ENCODE measurements at regions not wholly inside any gene's neighbourhood (a gene's known extent, or its start where the extent isn't known, plus 50 kb on each side); places are given as distances from the start of the nearest gene placed in this dataset.
"Not testable (repeated sequence)": the region's sequence is repeated elsewhere in the genome, so short reads cannot be mapped to it uniquely, and the experiment has no call there.

GRCh38 chr5:74490814-74491213 lies 149.7 kb downstream of the ENC1 start:
- Histone ChIP-seq H3K4me1 (ENCODE audit: control insufficient read depth in 1 of 2, low read depth in 2 of 2) (no peaks in the 10 kb centered on the region), H3K36me3 (no peaks in the 10 kb centered on the region), H3K4me3 (no peak overlapping the region), H3K27me3 (replicated peaks; ENCODE audit: insufficient read depth) (no peaks in the 10 kb centered on the region), H3K27ac (no peak overlapping the region), H3K9me3 (no peaks in the 10 kb centered on the region)
- no peak for ATAC-seq (ENCODE audit: insufficient number of reproducible peaks, low FRiP score, low read depth)
- no peak for DNase-seq (ENCODE audit: low spot score)
- TF ChIP-seq, protein P1, sequence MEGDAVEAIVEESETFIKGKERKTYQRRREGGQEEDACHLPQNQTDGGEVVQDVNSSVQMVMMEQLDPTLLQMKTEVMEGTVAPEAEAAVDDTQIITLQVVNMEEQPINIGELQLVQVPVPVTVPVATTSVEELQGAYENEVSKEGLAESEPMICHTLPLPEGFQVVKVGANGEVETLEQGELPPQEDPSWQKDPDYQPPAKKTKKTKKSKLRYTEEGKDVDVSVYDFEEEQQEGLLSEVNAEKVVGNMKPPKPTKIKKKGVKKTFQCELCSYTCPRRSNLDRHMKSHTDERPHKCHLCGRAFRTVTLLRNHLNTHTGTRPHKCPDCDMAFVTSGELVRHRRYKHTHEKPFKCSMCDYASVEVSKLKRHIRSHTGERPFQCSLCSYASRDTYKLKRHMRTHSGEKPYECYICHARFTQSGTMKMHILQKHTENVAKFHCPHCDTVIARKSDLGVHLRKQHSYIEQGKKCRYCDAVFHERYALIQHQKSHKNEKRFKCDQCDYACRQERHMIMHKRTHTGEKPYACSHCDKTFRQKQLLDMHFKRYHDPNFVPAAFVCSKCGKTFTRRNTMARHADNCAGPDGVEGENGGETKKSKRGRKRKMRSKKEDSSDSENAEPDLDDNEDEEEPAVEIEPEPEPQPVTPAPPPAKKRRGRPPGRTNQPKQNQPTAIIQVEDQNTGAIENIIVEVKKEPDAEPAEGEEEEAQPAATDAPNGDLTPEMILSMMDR (IDR thresholded peaks at IDR 0.05): no peak

DNA sequence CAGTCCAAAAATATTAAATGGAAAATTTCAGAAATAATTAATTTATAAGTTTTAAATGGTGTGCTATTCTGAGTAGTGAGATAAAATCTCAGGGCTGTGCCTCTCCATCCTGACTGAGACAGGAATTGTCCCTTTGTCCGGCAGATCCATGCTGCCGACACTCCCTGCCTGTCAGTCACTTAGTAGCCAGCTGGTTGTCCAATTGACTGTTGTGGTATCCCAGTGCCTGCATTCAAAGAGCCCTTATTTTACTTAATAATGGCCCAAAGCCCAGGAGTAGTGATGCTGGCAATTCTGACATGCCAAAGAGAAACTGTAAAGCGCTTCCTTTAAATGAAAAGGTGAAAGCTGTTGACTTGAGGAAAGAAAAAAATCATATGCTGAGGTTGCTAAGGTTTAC lies 157.5 kb downstream of the ENC1 start:
- no peak overlapping the region for H3K27ac ChIP-seq
- H3K9me3 ChIP-seq: no peaks in the 10 kb centered on the region
- ATAC-seq (ENCODE audit: insufficient number of reproducible peaks, low FRiP score, low read depth): no peak
- no peak for DNase-seq (ENCODE audit: low spot score)
- no peaks in the 10 kb centered on the region for H3K27me3 ChIP-seq (replicated peaks; ENCODE audit: insufficient read depth)
- no peaks in the 10 kb centered on the region for H3K4me1 ChIP-seq (ENCODE audit: control insufficient read depth in 1 of 2, low read depth in 2 of 2)
- no peak overlapping the region for H3K4me3 ChIP-seq
- H3K36me3 ChIP-seq: no peaks in the 10 kb centered on the region
- TF ChIP-seq, protein P1 (IDR thresholded peaks at IDR 0.05): no peak

DNA sequence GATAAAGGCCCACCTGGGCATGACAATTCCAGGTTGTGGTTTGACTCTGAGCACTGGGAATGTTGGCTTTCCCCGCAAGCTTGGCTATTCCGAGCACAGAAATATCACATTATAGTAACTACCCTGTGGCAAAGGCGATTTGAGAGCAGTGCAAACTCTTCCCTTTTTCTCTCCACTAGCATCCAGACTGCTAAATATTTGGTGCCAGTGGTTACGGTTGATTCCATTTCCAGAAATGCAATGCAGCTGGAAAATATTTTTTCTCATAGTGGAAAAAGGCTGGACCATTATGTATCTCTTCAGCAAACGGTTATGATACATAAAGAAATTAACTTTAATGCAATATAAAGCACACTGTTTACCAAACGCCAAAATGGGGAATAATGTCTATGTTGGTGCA lies 158.0 kb downstream of the ENC1 start:
- no peak for DNase-seq (ENCODE audit: low spot score)
- TF ChIP-seq, protein P1 (IDR thresholded peaks at IDR 0.05): no peak
- H3K27ac ChIP-seq: no peak overlapping the region
- no peaks in the 10 kb centered on the region for H3K9me3 ChIP-seq
- no peaks in the 10 kb centered on the region for H3K27me3 ChIP-seq (replicated peaks; ENCODE audit: insufficient read depth)
- ATAC-seq (ENCODE audit: insufficient number of reproducible peaks, low FRiP score, low read depth): no peak
- no peaks in the 10 kb centered on the region for H3K4me1 ChIP-seq (ENCODE audit: control insufficient read depth in 1 of 2, low read depth in 2 of 2)
- no peaks in the 10 kb centered on the region for H3K36me3 ChIP-seq
- H3K4me3 ChIP-seq: no peak overlapping the region

- ATAC-seq (ENCODE audit: insufficient number of reproducible peaks, low FRiP score, low read depth); DNase-seq (ENCODE audit: low spot score); H3K27ac ChIP-seq: not testable (repeated sequence)
These were observed 159.2 kb downstream of the ENC1 start for GRCh38 chr5:74481357-74481756.

DNA sequence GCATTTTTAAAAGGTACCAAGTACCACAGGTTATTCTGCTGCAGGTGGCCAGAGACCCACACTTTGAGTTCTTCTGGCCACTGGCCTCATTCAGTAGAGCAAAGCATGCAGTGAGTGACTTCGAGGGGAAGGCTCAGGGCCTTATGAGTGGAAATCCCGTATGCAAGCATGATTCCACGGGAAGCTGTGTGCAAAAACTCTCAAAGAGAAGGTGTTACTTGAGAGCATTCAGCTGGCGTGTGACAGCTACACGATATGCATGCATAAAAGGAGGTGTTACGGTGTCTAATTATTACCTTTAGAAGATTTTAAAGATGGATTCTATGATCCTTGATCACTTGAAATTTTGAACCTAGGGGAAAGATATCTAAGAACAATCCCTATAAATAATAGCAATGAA lies 160.3 kb downstream of the ENC1 start:
- Histone ChIP-seq H3K9me3 (no peaks in the 10 kb centered on the region), H3K4me1 (ENCODE audit: control insufficient read depth in 1 of 2, low read depth in 2 of 2) (no peaks in the 10 kb centered on the region), H3K36me3 (no peaks in the 10 kb centered on the region), H3K27ac (no peak overlapping the region), H3K4me3 (no peak overlapping the region), H3K27me3 (replicated peaks; ENCODE audit: insufficient read depth) (no peaks in the 10 kb centered on the region)
- ATAC-seq (ENCODE audit: insufficient number of reproducible peaks, low FRiP score, low read depth) (no peak), DNase-seq (ENCODE audit: low spot score) (no peak)
- TF ChIP-seq, protein P1 (IDR thresholded peaks at IDR 0.05): no peak

More at GRCh38 chr5:74481357-74481756, 159.2 kb downstream of the ENC1 start:
- H3K36me3 ChIP-seq; H3K4me3 ChIP-seq; H3K4me1 ChIP-seq (ENCODE audit: control insufficient read depth in 1 of 2, low read depth in 2 of 2); H3K27me3 ChIP-seq (replicated peaks; ENCODE audit: insufficient read depth); H3K9me3 ChIP-seq: not testable (repeated sequence)

- no peaks in the 10 kb centered on the region for H3K4me1 ChIP-seq (ENCODE audit: control insufficient read depth in 1 of 2, low read depth in 2 of 2)
- DNase-seq (ENCODE audit: low spot score): no peak
- no peaks in the 10 kb centered on the region for H3K36me3 ChIP-seq
- H3K27me3 ChIP-seq (replicated peaks; ENCODE audit: insufficient read depth): no peaks in the 10 kb centered on the region
- H3K9me3 ChIP-seq: no peaks in the 10 kb centered on the region
- no peak for ATAC-seq (ENCODE audit: insufficient number of reproducible peaks, low FRiP score, low read depth)
- no peak overlapping the region for H3K27ac ChIP-seq
- no peak overlapping the region for H3K4me3 ChIP-seq
- TF ChIP-seq, protein P1 (IDR thresholded peaks at IDR 0.05): no peak
These were observed 162.2 kb downstream of the ENC1 start for GRCh38 chr5:74478328-74478727.

Data from thoracic aorta (tissue), 2 donors.